ENCODE measurements at regions not wholly inside any gene's neighbourhood (a gene's known extent, or its start where the extent isn't known, plus 50 kb on each side); places are given as distances from the start of the nearest gene placed in this dataset.

DNA sequence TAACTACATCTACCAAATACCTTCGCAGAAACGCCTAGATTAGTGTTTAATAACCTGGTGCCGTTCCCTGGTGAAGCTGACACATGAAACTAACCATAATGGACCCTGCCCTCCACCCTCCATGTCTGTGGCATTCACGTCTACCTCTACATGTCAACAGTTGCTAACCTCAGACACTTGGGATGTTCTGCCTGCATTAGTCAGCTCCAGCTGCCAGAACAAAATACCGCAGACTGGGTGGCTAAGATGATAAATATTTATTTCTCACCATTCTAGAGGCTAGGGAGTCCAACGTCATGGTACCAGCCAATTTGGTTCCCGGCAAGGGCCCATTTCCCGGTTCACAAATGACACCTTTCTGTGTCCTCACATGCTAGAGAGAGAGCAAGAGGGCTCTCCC, 118.5 kb upstream of the CHST15 start:
- ChIA-PET POLR2A (no interaction called here), CTCF (no interaction called here)
- H3K4me3 ChIP-seq (ENCODE audit: low read depth, low read length): no peak overlapping the region
- TF ChIP-seq, protein P1, sequence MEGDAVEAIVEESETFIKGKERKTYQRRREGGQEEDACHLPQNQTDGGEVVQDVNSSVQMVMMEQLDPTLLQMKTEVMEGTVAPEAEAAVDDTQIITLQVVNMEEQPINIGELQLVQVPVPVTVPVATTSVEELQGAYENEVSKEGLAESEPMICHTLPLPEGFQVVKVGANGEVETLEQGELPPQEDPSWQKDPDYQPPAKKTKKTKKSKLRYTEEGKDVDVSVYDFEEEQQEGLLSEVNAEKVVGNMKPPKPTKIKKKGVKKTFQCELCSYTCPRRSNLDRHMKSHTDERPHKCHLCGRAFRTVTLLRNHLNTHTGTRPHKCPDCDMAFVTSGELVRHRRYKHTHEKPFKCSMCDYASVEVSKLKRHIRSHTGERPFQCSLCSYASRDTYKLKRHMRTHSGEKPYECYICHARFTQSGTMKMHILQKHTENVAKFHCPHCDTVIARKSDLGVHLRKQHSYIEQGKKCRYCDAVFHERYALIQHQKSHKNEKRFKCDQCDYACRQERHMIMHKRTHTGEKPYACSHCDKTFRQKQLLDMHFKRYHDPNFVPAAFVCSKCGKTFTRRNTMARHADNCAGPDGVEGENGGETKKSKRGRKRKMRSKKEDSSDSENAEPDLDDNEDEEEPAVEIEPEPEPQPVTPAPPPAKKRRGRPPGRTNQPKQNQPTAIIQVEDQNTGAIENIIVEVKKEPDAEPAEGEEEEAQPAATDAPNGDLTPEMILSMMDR (IDR thresholded peaks at IDR 0.05; ENCODE audit: insufficient read depth, low read length, missing control alignments): no peak
- DNase-seq (ENCODE audit: low read depth, low spot score): no peak

DNA sequence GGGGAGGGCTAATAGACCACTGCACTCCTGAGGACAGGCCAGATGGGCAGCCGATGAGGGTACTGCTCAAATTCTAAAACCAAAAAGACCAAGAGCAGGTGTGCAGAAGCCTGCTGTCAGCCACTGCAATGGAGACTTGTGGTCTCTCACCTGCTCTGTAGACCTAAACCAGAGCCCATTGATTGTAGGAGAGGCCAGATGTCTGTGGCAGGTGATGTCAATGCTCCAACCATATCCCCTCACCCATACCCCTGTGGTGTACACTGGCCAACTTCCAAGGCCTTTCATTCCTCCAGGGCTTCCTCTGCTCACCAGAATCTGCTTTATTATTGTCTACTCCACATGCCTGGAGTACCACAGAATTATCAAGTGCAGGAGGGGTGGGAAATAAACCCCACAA, 116.9 kb upstream of the CHST15 start:
- no peak overlapping the region for H3K4me3 ChIP-seq (ENCODE audit: low read depth, low read length)
- TF ChIP-seq, protein P1 (IDR thresholded peaks at IDR 0.05; ENCODE audit: insufficient read depth, low read length, missing control alignments): no peak
- POLR2A ChIA-PET: no interaction called here
- CTCF ChIA-PET: no interaction called here
- DNase-seq (ENCODE audit: low read depth, low spot score): no peak

DNA sequence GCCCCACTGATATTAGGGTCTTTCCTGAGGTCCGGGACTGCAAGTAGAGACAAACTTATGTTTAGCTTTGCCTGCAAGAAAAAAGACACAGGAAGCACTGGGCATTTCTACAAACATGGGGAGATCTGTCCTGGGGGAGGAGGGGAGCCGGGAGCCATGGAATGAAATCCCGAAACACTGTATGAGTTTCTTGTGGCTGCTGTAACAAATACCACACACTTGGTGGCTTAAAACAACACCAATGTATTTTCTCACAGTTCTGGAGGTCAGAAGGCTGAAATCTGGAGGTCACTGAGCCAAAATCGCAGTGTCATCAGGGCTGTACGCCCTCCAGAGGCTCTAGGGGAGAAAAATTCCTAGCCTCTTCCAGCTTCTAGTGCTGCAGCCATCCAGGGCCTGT, 114.0 kb upstream of the CHST15 start:
- POLR2A ChIA-PET: no interaction called here
- H3K4me3 ChIP-seq (ENCODE audit: low read depth, low read length): no peak overlapping the region
- CTCF ChIA-PET: no interaction called here
- TF ChIP-seq, protein P1 (IDR thresholded peaks at IDR 0.05; ENCODE audit: insufficient read depth, low read length, missing control alignments): no peak
- DNase-seq (ENCODE audit: low read depth, low spot score): no peak

DNA sequence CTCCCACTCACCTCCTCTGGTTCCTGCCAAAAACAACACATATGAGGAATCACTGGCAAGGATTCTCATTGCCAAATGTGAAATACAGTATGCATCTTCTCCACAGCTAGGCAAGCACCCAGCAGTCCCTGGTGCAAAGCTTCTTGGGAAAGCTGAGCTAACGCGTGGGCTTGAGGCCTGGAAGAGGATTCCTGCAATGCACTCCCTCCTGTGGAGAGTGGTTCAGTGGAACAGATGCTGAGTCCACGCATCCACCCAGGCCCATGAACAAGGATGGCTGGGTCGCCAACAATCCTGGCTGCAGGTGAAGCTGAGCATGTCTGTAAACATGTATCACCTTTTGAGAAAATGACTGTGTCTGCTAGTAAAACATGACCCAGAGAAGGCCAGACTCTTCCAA, 113.2 kb upstream of the CHST15 start:
- TF ChIP-seq, protein P1 (IDR thresholded peaks at IDR 0.05; ENCODE audit: insufficient read depth, low read length, missing control alignments): no peak
- CTCF ChIA-PET: no interaction called here
- no peak overlapping the region for H3K4me3 ChIP-seq (ENCODE audit: low read depth, low read length)
- POLR2A ChIA-PET: no interaction called here
- no peak for DNase-seq (ENCODE audit: low read depth, low spot score)

DNA sequence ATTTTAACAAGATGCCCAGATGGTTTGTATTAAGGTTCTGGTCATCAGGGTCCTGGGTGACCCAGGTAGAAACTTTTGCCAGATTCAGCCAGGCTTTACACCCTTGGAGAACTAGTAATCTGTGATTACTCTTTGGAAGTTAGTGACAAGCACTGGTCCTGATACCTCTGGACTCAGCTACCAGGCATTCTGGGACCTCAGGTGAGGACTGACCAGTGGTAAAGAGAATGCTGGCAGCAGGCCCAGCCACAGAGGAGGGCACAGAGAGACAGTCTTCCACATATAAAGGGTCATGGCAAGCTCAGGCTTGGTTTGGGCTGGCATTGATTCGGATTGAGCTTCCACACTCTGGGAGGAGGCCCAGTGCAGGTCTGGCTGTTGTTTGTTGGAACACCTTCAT, 112.0 kb upstream of the CHST15 start:
- TF ChIP-seq, protein P1 (IDR thresholded peaks at IDR 0.05; ENCODE audit: insufficient read depth, low read length, missing control alignments): no peak
- CTCF ChIA-PET: no interaction called here
- POLR2A ChIA-PET: no interaction called here
- no peak overlapping the region for H3K4me3 ChIP-seq (ENCODE audit: low read depth, low read length)
- DNase-seq (ENCODE audit: low read depth, low spot score): no peak

DNA sequence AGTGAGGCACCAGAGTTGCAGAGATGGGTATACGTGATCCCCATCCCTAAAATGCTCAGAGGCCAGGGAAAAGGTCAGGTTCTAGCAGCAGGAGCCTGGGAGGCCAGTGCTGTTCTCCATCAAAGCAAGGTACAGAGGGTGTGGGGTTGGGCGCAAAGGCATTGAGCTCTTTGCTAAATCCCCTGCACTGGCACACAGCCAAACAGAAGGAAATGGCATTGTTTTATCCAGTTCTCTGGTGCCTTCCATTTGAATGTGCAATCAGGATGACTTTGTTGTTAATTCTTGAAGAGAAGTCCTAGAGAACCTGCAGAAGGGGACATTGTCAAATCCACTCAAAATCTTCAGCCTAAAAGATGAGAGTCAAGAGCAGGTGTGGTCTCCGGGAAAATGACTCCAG, 111.3 kb upstream of the CHST15 start:
- POLR2A ChIA-PET: no interaction called here
- TF ChIP-seq, protein P1 (IDR thresholded peaks at IDR 0.05; ENCODE audit: insufficient read depth, low read length, missing control alignments): no peak
- CTCF ChIA-PET: interaction anchor here (1.2 kb wide), 1 partner anchor 185 kb away, joined by 3 read pairs; no protein-coding TSS in a partner anchor
- H3K4me3 ChIP-seq (ENCODE audit: low read depth, low read length): no peak overlapping the region
- no peak for DNase-seq (ENCODE audit: low read depth, low spot score)

Measured in AG04449 (cell line).